HEK293 (cell line): ENCODE measurements at regions not wholly inside any gene's neighbourhood (a gene's known extent, or its start where the extent isn't known, plus 50 kb on each side); places are given as distances from the start of the nearest gene placed in this dataset.

Source experiments
- CTCF ChIP-seq: fragments of 450-650 bp; formaldehyde crosslinking; IDR thresholded peaks from 2 replicates; pipeline ENCODE4 v1.5.1; 2016; ENCODE audit warnings: missing biosample characterization, missing genetic modification characterization
- FEZF1 ChIP-seq: fragments of 450-650 bp; formaldehyde crosslinking; IDR thresholded peaks from 2 replicates; pipeline ENCODE4 v1.5.1; 2016; ENCODE audit warnings: missing biosample characterization, missing genetic modification characterization
- MZF1 ChIP-seq: fragments of 450-650 bp; formaldehyde crosslinking; IDR thresholded peaks from 2 replicates; pipeline ENCODE4 v1.5.1; 2017; ENCODE audit warnings: missing biosample characterization, missing genetic modification characterization, borderline replicate concordance
- YY1 ChIP-seq: fragments of 450-650 bp; formaldehyde crosslinking; IDR thresholded peaks from 2 replicates; pipeline ENCODE4 v1.5.1; 2018; ENCODE audit warnings: missing biosample characterization, missing genetic modification characterization
- ZBTB1 ChIP-seq: fragments of 450-650 bp; formaldehyde crosslinking; IDR thresholded peaks from 2 replicates; pipeline ENCODE4 v1.5.1; 2016; ENCODE audit warnings: missing biosample characterization, missing genetic modification characterization
- ZNF121 ChIP-seq: fragments of 450-650 bp; formaldehyde crosslinking; IDR thresholded peaks from 2 replicates; pipeline ENCODE4 v1.5.1; 2016; ENCODE audit warnings: missing biosample characterization, missing genetic modification characterization
- ZNF24 ChIP-seq: fragments of 450-650 bp; formaldehyde crosslinking; IDR thresholded peaks from 2 replicates; pipeline ENCODE4 v1.5.1; 2016; ENCODE audit warnings: missing biosample characterization, missing genetic modification characterization
- ZNF501 ChIP-seq: fragments of 450-650 bp; formaldehyde crosslinking; IDR thresholded peaks from 2 replicates; pipeline ENCODE4 v1.5.1; 2016; ENCODE audit warnings: missing biosample characterization, missing genetic modification characterization
- ZNF580 ChIP-seq: fragments of 450-650 bp; formaldehyde crosslinking; IDR thresholded peaks from 2 replicates; pipeline ENCODE4 v1.5.1; 2016; ENCODE audit warnings: missing biosample characterization, missing genetic modification characterization
- TF ChIP-seq, protein P1 (sequence below): fragments of 450-650 bp; formaldehyde crosslinking; IDR thresholded peaks from 2 replicates; pipeline ENCODE4 v1.5.1; 2016; ENCODE audit warnings: missing biosample characterization, missing genetic modification characterization

GRCh38 chr4:42235304-42236021 lies 83.0 kb upstream of the BEND4 start:
- TF ChIP-seq, protein P1, sequence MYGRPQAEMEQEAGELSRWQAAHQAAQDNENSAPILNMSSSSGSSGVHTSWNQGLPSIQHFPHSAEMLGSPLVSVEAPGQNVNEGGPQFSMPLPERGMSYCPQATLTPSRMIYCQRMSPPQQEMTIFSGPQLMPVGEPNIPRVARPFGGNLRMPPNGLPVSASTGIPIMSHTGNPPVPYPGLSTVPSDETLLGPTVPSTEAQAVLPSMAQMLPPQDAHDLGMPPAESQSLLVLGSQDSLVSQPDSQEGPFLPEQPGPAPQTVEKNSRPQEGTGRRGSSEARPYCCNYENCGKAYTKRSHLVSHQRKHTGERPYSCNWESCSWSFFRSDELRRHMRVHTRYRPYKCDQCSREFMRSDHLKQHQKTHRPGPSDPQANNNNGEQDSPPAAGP (tag by site-specific recombination): no peak
- TF ChIP-seq CTCF (tag by site-specific recombination) (no peak), ZNF121 (tag by site-specific recombination) (no peak), FEZF1 (tag by site-specific recombination) (no peak), YY1 (tag by site-specific recombination) (no peak), MZF1 (tag by site-specific recombination) (no peak), ZBTB1 (tag by site-specific recombination) (no peak), ZNF580 (tag by site-specific recombination) (no peak), ZNF24 (tag by site-specific recombination) (no peak), ZNF501 (tag by site-specific recombination) (no peak)
